Activated CD8-positive, alpha-beta memory T cell treated with anti-CD3 and anti-CD28 coated beads for 36 hours (primary cell): ENCODE measurements at regions not wholly inside any gene's neighbourhood (a gene's known extent, or its start where the extent isn't known, plus 50 kb on each side); places are given as distances from the start of the nearest gene placed in this dataset.
"Not testable (repeated sequence)": the region's sequence is repeated elsewhere in the genome, so short reads cannot be mapped to it uniquely, and the experiment has no call there.

Source experiments
- CTCF ChIA-PET: fragments of 350-600 bp; sonication (Branson Sonifier 250); formaldehyde crosslinking; loops from one replicate; lab custom pipeline; 2021; ENCODE audit warnings: antibody characterized with exemption; lab: Charles Lee
- POLR2A ChIA-PET: fragments of 350-600 bp; sonication (Branson Sonifier 250); formaldehyde crosslinking; loops from one replicate; lab custom pipeline; 2021; ENCODE audit warnings: antibody characterized with exemption; lab: Charles Lee

DNA sequence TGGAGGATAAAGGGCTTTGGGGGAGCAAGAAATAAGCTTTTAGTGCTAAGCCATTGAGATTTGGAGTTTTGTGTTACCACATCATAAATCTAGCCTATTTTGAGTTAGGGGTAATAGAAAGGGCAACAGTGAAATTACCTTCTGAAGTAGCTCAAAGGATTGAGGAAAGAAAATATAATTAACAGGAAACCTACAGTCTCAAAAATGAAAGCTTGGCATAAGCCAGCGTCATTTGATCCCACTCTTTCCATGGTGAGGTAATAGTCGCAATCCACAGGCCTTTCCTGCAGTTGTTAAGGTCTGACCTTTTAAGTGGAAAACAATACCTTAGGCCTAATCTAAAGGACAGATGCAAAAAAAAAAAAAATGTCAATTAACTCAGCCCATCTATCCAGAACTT lies 182.7 kb downstream of the UXS1 start:
- ChIA-PET CTCF (no interaction called here), POLR2A (no interaction called here)

DNA sequence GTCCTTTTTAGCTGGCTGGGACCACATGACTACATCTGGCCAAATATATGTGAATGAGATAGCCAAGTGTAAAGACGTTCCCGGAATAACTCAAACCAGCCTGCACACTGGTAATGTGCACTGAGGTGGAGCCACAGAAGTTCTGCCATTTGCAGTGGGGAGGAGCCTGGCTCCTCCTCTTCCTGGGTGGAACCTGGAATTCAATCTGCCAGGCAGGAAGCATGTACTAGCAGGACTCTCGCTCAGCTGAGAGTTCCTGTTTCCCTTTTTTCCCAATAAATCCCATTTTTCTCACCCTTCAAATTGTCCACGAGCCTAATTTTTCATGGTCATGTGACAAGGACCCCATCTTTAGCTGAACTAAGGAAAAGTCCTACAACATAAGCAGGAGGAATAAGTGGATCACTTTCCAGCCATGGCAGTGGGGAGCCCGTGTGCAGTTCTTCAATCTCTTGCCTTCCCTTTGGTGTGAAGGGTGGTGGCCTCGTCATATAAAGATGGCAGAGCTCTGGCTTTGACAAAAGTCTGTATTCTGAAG lies 183.2 kb downstream of the UXS1 start:
- ChIA-PET POLR2A (no interaction called here), CTCF (no interaction called here)

DNA sequence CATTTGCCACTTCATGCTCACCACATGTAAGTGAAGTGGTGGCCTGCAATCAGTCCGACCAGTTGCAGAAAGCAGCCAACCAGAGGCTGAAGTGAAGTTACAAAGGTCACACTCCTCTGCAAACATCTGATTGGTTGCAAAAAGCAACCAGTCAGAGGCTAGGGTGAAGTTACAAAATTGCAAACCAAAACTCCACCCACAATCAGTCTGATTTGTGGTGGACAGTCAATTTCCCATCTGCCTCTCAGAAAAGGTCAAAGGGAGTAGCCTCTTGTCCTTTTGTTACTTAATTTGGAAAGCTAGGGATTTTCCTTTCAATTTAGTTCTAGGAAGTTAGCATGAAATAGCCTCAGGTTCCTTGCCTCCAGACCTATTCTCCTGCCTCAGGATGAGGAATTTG lies 185.0 kb downstream of the UXS1 start:
- POLR2A ChIA-PET = no interaction called here
- CTCF ChIA-PET = no interaction called here

DNA sequence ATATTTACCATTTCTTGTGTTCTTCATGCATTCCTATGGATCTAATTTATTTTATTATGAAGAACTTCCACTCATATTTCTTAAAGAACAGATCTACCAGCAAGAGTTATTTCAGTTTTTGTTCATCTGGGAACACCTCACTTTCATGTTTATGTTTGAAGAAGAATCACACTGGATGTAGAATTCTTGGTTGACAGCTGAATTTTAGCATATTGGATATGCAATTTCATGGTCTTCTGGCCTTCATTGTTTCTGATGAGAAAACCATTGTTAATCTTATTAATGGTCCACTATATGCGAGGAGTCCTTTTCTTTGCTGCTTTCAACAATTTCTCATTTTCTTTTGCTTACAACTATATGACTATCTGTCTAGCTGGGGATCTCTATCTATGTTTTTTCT lies 189.2 kb downstream of the UXS1 start:
- ChIA-PET CTCF (no interaction called here), POLR2A (no interaction called here)

DNA sequence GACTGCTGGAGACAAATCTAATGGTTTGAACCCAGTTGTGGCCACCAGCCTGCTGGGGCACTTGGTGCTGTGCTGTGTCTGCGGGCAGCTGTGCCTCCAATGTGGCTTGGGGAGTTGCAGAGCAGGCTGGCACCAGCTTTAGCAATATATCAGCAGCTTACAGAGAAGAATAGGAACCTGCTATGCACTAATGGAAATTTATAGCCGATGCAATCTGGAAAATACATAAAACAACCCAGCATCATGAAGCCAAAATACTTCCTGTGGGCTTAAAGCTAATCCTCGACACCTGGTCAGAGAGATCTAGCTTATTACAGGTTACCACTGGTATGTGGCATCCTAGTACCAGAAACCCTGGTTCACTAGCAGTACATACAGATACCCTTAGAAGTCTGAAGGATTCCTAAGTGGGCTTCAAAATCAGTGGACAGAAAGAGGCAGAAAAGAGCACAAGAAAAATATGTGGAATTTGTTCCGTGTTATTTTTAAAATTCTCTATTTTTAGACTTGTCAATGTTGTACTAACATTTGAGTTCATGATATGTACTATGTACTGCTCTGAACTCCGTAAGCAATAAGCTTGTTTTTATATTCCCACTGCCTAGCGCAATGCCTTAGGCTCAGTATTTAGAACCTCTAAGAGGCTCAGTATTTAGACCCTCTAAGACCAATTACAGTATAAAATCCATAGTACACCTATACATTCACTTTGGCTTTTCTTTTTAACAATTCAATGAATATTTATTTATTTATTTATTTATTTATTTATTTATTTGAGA lies 194.7 kb downstream of the UXS1 start:
- CTCF ChIA-PET = no interaction called here
- POLR2A ChIA-PET = no interaction called here

DNA sequence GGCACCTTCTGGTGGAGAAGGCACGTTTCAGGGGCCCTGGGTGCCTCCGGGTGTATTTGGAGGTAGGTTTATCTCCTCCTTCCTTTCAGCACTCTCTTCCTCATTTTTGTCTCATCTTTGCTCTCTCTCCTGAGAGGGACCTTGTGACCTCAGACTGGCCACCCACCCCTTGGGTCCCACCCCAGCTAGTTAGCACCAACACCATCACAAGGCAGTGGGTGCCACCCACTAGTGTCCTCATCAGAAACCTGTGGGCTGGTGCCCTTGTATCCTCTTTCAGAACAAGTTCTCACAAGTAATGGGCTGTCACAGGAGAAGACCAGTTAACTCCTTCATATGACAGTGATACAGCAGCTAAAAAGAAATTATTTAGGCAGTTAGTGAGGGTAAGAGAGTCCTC lies 196.4 kb downstream of the UXS1 start:
- ChIA-PET CTCF (no interaction called here), POLR2A (no interaction called here)

DNA sequence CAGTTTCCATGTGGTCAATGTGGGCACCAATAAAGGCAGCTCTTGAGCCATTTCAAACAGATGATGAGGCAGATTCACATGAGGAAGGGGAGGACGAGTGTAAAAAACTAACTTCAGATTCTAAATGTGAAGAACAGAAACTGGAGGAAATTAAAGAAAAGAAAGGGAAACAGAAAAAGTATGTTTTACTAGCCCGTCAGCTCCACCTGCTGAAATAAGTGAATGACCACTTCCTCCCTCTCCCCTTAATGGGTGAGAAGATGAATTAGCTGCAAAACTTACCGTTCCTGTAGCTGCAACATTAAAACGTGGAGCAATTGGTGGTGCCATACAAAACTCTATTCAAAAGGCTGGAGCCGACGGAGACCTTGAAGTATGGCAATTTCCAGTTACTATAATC lies 203.5 kb downstream of the UXS1 start:
- POLR2A ChIA-PET = no interaction called here
- CTCF ChIA-PET = no interaction called here

DNA sequence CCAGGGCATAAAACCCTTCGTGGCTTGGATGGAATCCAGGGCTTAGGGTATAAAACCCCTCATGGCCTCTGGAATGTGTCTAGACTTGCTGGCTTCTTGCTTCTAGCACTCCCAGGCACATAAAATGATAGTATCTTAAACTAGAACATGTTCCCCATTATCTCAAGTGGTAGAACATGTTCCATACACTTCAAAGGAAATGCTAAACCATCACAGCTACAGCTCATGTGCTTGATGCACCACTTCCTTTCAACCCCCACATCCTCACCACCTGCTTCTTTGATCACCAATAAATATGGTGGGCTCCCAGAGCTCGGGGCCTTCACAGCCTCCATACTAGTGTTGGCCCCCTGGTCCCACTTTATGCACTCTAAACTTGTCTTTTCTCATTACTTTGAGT lies 204.3 kb downstream of the UXS1 start:
- POLR2A ChIA-PET, CTCF ChIA-PET: not testable (repeated sequence)

DNA sequence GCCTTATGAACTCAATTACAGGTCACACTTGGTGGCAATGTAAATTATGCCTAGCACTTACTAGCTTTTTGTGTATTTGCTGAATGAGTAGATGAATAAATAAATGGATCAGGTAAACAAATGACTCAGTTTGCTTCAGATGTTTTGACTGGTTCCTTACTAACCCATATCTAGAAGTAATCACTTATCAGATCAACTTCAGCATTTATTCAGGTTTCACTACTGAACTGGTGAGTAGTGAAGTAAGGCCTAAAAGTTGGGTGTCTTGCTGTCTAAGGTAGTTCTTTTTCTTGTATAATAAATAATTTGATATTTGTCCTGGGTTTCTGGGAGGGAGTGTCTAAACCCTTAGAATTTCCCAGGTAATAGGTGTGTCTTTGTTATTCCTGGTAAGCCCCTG lies 205.0 kb downstream of the UXS1 start:
- ChIA-PET CTCF (no interaction called here), POLR2A (no interaction called here)

DNA sequence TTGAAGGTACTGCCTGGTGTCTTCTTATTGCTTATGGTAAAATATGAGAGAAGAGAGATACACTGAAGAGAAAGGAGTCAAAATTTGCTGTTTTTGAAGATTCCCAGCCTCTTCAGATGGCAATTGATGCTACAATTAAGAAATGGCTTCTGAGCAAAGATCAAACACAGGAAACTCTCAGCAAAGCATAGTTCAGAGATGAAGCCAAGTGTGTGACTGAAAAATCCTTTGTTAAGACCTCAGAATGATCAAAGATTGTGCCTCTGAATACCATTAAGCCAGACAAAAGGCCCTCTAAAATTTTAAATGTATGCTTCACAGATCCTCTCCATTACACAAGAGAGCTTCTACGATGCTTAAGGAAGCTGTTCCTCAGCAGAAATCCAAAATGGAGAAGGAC lies 216.3 kb downstream of the UXS1 start:
- POLR2A ChIA-PET = no interaction called here

DNA sequence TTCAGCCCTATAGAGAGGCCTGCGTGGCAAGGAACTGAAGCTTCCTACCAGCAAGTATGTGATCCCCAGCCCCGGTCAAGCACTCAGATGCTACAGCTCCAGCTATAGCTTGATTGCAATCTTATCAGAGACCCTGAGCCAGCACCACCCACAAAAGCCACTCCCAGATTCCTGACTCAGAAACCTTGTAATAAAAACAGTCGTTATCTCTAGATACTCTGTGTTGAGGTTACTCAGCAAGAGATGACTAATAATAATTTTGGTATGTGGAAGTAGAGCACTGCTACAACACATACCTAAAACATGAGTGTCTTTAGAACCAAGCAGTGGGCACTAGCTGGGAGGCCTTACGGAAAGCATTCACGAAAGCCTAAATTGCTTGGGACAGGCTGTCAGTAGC lies 216.9 kb downstream of the UXS1 start:
- ChIA-PET CTCF (no interaction called here), POLR2A (no interaction called here)

More for the DNA sequence above, 216.3 kb downstream of the UXS1 start:
- CTCF ChIA-PET = no interaction called here

DNA sequence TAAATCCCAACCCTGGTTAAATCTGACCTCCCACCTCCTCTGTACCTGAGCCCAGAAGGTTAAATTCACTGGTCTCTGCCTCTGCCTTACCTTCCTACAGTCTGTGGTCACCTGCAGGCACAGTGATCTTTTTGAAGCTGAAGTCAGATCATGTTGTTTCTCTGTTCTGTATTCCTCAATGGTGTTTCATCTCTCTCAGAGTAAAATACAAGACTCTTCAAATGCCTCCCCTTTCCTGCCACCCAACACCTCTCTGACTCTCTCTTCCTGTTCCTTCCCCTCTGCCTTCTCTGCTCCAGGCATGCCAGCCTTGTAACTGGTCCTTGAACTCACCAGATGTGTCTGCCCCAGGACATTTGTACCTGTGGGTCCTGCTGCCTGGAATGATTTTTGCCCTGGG lies 219.3 kb downstream of the UXS1 start:
- CTCF ChIA-PET = no interaction called here
- POLR2A ChIA-PET = interaction anchor here (0.6 kb wide), 1 partner anchor 152 kb away, joined by 9 read pairs; no protein-coding TSS in a partner anchor

DNA sequence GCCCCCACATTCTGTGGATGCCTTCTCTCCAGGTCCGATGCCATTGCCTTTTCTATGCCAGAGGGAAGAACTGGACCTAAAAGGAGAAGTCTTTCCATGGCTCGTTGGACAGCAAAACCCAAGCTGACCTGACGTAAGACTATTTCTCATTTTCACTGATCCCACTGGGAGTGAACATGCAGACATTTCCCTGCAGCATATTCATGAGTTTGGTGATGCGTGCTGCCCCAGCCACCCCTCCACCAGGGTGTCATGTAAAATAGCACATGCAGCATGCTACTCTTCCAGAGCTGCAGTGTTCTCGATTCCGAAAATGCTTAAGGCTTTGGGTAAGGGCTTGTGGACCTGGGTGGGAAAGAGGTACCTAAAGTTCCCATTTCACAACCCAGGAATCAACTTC lies 221.2 kb downstream of the UXS1 start:
- CTCF ChIA-PET = no interaction called here

DNA sequence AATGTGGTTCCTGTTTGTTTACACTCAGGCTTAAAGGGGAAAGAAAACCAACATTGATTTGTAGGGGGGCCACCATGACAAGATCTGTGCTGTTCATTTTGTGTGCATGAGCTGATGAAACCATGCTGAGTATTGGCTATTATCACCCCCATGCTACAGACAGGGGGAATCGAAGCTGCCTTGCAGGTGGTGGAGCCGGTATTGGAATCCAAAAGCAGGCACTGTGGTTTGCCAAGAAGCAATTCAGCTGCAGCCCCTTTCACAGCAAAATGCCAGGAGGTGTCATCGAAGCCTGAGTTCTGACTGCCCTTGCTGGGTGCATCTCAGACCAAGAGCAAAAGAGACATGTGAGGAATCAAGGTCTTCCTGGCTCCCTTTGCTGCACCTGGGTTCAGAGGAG lies 221.9 kb downstream of the UXS1 start:
- ChIA-PET POLR2A (no interaction called here), CTCF (interaction anchor here (0.7 kb wide), 1 partner anchor 305 kb away, joined by 3 read pairs; no protein-coding TSS in a partner anchor)

More for the DNA sequence above, 221.2 kb downstream of the UXS1 start:
- POLR2A ChIA-PET = no interaction called here

DNA sequence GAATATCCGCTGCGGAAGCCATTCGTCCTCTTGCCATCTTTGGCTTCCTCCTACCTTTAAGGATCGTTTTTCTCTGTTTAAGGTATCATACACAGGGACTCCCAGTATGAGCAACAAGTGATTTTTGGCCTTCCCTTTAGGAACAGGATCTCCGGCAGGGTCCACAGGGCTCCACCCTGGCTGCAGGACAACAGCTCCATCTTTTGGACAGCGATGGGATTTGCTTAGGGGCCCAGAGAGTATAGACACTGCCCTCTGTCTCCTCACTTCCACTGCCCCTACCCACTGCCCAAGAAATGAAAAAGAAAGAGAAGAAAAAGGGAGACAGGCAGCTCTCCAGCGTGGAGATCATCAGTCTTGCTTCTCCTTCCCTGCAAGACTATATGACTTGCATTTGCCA lies 224.5 kb downstream of the UXS1 start:
- CTCF ChIA-PET = interaction anchor here (0.5 kb wide), 1 partner anchor 46 kb away, joined by 5 read pairs; no protein-coding TSS in a partner anchor

DNA sequence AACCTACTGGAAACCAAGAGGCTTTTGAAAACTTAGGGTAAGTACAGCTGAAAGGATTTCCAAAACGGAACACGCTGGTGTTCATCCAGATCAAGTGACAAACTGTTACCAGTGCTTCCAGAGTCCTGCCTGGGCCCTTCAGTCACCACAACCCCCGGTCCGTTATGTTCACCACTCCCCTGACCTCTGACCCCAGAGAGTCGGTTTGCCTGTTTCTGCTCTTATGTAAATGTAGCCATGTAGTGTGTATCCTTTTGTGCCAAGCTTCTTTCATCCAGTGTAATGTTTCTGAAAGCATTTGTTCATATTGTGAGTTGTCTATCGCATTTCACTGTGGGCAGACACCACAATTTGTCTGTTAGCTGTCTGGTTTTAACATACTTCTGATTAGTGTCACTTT lies 217.5 kb downstream of the NCK2 start:
- ChIA-PET POLR2A (no interaction called here), CTCF (no interaction called here)

More for the DNA sequence above, 224.5 kb downstream of the UXS1 start:
- POLR2A ChIA-PET = no interaction called here

DNA sequence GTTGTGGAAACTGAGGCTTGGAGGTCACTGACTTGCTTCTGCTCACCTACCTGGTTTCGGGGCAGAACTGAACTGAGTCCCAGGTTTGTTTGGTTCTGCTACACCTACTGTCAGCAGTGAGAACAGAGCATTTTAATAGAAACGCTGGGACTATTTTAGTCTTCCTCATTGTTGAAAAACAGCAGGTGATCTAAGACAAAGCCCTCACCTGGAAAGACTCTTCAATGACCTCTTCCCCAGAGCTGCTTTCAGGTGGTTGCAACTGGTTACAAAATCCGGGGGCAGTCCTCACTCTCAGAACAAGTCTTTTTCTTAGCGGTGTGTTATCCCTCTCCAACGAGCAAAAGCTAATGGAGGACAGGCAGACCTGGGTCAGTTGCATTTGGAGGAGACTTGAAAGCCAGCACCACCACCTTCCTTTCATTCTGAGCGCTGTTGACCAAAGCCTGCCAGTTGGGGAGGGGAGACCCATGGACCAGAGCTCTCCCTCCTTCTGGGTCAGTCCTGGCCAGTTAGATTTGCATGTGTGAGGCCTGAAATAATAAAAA lies 217.0 kb downstream of the NCK2 start:
- ChIA-PET CTCF (no interaction called here), POLR2A (no interaction called here)

DNA sequence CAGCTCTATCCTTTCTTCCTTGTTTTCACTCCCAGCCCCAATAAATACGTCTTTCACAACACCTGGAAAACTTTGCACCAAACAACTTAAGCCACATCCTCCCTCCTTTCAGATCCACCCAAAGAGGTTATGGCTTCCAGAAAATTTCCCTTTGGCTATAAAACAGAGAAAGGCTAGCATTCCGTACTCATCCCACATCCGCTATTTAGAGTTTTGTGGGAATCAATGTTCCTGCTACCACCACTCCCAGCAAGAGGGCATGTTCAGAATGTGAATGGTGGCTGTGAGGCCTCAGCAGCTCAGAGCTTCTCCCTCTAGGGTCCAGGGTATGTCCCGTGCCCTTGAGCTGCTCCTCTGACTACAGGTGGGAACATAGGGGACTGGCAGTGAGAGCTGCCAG lies 214.6 kb downstream of the NCK2 start:
- CTCF ChIA-PET = no interaction called here
- POLR2A ChIA-PET = no interaction called here

DNA sequence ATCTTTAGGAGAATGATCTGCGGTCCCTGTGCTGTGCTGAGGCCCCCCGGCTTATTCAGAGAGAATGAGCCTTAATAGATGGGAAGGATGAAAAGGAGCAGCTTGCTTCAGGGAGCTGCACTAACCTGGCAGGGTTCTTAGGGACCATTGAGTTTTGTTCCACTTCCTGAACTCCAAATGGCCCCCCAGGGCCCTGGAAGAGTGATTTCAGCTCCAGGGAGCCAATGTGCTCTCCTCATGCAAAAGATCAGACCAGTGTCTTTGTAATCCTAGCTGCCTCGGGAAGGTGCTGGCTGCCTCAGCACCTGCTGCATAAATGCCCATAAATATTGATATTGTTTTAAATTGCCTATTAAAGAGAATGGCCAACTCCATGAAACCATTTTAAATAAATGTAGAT lies 210.2 kb downstream of the NCK2 start:
- CTCF ChIA-PET = no interaction called here

DNA sequence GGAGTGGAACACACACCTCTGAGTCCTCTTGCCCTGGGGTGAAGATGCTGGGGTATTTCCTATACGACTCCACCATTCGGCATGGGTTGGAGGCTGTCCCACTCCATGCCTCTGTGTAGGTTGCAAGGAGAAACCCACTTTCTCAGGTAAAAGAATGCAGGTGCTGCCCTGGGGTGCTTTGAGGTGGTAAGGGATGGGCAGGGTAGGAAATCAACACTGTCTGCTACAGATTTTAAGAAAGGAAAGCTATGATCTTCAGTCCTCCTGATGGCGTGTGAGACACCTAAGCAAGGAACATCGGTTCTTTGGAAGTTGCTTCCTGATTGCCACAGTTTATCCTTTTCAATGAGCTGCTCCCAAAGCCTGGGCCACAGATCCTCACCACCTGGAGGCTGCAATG lies 209.2 kb downstream of the NCK2 start:
- ChIA-PET POLR2A (no interaction called here), CTCF (no interaction called here)

More for the DNA sequence above, 210.2 kb downstream of the NCK2 start:
- POLR2A ChIA-PET = no interaction called here

DNA sequence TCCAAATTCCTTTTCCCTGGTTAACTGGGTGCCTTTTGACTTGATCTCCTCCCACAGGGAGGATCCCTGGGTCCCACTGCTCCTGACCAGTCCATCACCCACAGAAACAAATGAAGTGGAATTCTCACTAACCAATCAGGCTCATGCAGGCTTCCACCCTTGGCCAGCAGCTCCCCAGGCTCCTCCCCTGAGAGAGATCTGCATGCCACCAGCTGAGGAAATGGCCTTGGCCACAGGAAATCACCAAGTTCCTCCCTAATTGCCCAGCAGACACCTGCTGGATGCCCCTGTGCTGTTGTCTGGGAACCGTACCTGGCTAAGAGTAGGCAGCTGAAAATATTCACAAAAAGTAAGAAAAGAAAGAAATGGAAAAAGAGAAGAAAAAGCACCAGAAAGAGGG lies 207.4 kb downstream of the NCK2 start:
- CTCF ChIA-PET = no interaction called here

More for the DNA sequence above, 207.4 kb downstream of the NCK2 start:
- POLR2A ChIA-PET = no interaction called here
